ENCODE measurements at regions not wholly inside any gene's neighbourhood (a gene's known extent, or its start where the extent isn't known, plus 50 kb on each side); places are given as distances from the start of the nearest gene placed in this dataset.

- 89 to 96% methylated on average over 1 of the region's 1 CpG for WGBS, 2 donors
- no peak for DNase-seq
- H3K27me3 ChIP-seq = no peaks in the 10 kb centered on the region
- peaks cover 3% of the 10 kb centered on the region for H3K4me1 ChIP-seq
- TF ChIP-seq CTCF (IDR thresholded peaks at IDR 0.05) (no peak), POLR2A (IDR thresholded peaks at IDR 0.05) (no peak)
- H3K4me3 ChIP-seq = no peak overlapping the region
- H3K27ac ChIP-seq = no peak overlapping the region
- no peaks in the 10 kb centered on the region for H3K9me3 ChIP-seq
- intact Hi-C loops (cut with DNase I; ENCODE audit: low total_unique reads) = no loop called here
- H3K36me3 ChIP-seq (ENCODE audit: low read depth, missing control alignments) = no peaks in the 10 kb centered on the region
Measured at GRCh38 chr4:26213317-26213716, 107.5 kb upstream of the RBPJ start.

- intact Hi-C loops (cut with DNase I; ENCODE audit: low total_unique reads) = no loop called here
Measured at GRCh38 chr4:26214994-26215393, 105.8 kb upstream of the RBPJ start.

GRCh38 chr4:26215725-26216124 is 105.1 kb upstream of the RBPJ start:
- Histone ChIP-seq H3K27ac (no peak overlapping the region), H3K36me3 (ENCODE audit: low read depth, missing control alignments) (no peaks in the 10 kb centered on the region)
- WGBS, 2 donors = 86 to 92% methylated on average over 5 to 7 of the region's 7 CpGs

More at GRCh38 chr4:26214994-26215393, 105.8 kb upstream of the RBPJ start:
- H3K9me3 ChIP-seq = no peaks in the 10 kb centered on the region
- no peak overlapping the region for H3K4me3 ChIP-seq
- H3K27me3 ChIP-seq = no peaks in the 10 kb centered on the region
- no peak for DNase-seq
- no peak for TF ChIP-seq CTCF (IDR thresholded peaks at IDR 0.05)
- no peak for TF ChIP-seq POLR2A (IDR thresholded peaks at IDR 0.05)
- H3K36me3 ChIP-seq (ENCODE audit: low read depth, missing control alignments) = no peaks in the 10 kb centered on the region
- no peak overlapping the region for H3K27ac ChIP-seq
- peaks cover 5% of the 10 kb centered on the region for H3K4me1 ChIP-seq

DNA sequence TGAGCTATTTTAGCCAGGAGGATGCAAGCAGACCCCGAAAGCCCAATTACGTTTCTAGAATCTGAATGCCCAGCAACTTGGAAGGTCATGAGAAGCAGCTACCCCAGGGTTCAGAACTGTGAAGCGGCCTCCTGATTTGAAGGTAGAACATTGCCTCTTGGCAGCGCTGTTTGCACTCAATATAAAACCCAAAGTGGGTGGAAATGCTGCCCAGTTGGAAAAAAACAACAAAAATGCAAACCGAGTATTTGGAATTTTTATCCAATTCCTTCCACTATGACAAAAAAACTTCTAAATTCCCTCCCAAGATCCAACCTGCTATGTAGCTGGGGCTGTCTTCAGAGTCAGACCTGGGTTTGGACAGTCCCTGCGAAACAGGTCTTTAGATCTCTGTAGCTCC is 103.3 kb upstream of the RBPJ start:
- no peak overlapping the region for H3K4me3 ChIP-seq
- intact Hi-C loops (cut with DNase I; ENCODE audit: low total_unique reads) = no loop called here
- no peak for DNase-seq
- H3K36me3 ChIP-seq (ENCODE audit: low read depth, missing control alignments) = no peaks in the 10 kb centered on the region
- peaks cover 5% of the 10 kb centered on the region for H3K4me1 ChIP-seq
- no peak for TF ChIP-seq POLR2A (IDR thresholded peaks at IDR 0.05)
- no peak overlapping the region for H3K27ac ChIP-seq
- H3K9me3 ChIP-seq = no peaks in the 10 kb centered on the region
- H3K27me3 ChIP-seq = no peaks in the 10 kb centered on the region
- 67 to 84% methylated on average over 6 of the region's 6 CpGs for WGBS, 2 donors

More at GRCh38 chr4:26215725-26216124, 105.1 kb upstream of the RBPJ start:
- H3K27me3 ChIP-seq = no peaks in the 10 kb centered on the region
- TF ChIP-seq CTCF (IDR thresholded peaks at IDR 0.05) = no peak
- no peak for TF ChIP-seq POLR2A (IDR thresholded peaks at IDR 0.05)
- H3K4me1 ChIP-seq = peaks cover 5% of the 10 kb centered on the region
- intact Hi-C loops (cut with DNase I; ENCODE audit: low total_unique reads) = no loop called here
- DNase-seq = no peak
- no peaks in the 10 kb centered on the region for H3K9me3 ChIP-seq
- H3K4me3 ChIP-seq = no peak overlapping the region

DNA sequence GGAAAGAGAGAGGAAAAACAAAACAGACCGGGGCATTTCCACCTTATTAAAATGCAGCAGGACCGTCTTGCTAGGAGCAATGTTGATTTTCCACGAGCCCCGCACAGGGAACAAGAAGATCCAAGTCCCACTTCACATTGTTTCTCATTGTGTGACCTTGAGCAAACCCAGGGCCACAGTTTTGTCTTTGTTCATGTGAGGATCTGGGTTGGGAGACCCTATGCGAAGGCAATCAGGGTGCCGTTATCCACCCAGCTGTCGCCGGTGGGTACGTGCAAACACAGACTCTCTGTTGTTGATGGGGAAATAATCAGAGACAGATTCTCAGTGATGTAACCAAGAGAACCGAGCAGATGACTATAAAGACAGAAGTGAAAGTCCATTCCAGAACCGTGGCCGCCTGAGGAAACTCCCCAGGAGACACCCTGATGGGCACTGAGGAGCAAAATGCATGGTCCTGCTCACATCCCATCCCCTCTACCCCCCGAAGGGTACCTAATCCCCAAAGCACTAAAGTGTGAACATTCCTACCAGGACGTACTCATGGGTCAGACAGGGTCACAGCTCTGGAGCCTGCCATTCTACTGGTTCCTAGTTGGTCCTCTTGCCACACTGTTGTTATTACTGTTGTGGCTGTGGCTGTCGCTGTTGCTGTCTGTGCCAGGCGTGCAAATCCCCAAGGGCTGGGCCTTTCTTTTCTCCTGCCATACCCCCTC is 102.7 kb upstream of the RBPJ start:
- Histone ChIP-seq H3K9me3 (no peaks in the 10 kb centered on the region), H3K27ac (no peak overlapping the region), H3K27me3 (no peaks in the 10 kb centered on the region), H3K4me1 (peaks cover 5% of the 10 kb centered on the region), H3K4me3 (no peak overlapping the region), H3K36me3 (ENCODE audit: low read depth, missing control alignments) (no peaks in the 10 kb centered on the region)
- intact Hi-C loops (cut with DNase I; ENCODE audit: low total_unique reads) = no loop called here
- DNase-seq = no peak
- no peak for TF ChIP-seq POLR2A (IDR thresholded peaks at IDR 0.05)
- no peak for TF ChIP-seq CTCF (IDR thresholded peaks at IDR 0.05)
- 45 to 69% methylated on average over 16 of the region's 16 CpGs for WGBS, 2 donors

Data from testis (tissue), 2 donors.